ENCODE measurements at regions not wholly inside any gene's neighbourhood (a gene's known extent, or its start where the extent isn't known, plus 50 kb on each side); places are given as distances from the start of the nearest gene placed in this dataset.

- Histone ChIP-seq H3K4me1 (no peaks in the 10 kb centered on the region), H3K4me2 (no peak overlapping the region), H3K9me3 (no peaks in the 10 kb centered on the region), H3K27ac (no peak overlapping the region), H3K4me3 (no peak overlapping the region)
- FAIRE-seq (no peak), DNase-seq (ENCODE audit: low read depth in 1 of 2, low spot score in 1 of 2) (no peak), ATAC-seq (no peak)
- POLR2A ChIA-PET = no interaction called here
- TF ChIP-seq GATA3 (IDR thresholded peaks at IDR 0.05; ENCODE audit: borderline replicate concordance) (no peak), FOXS1 (CRISPR knock-in tag; IDR thresholded peaks at IDR 0.05) (no peak), CBX8 (IDR thresholded peaks at IDR 0.05) (no peak), MAX (IDR thresholded peaks at IDR 0.05) (no peak), MAFK (IDR thresholded peaks at IDR 0.05; ENCODE audit: partially characterized antibody) (no peak), ZC3H11A (IDR thresholded peaks at IDR 0.05) (no peak), FOSB (CRISPR knock-in tag; IDR thresholded peaks at IDR 0.05) (no peak), MYC (IDR thresholded peaks at IDR 0.05; ENCODE audit: borderline replicate concordance, low read length) (no peak), NPAS2 (CRISPR knock-in tag; IDR thresholded peaks at IDR 0.05; ENCODE audit: borderline replicate concordance) (no peak), CHD4 (IDR thresholded peaks at IDR 0.05; ENCODE audit: borderline replicate concordance) (no peak), JUN (IDR thresholded peaks at IDR 0.05) (no peak)
- 3% methylated on average over 2 of the region's 2 CpGs for WGBS (ENCODE audit: missing lambda C conversion rate)
- CTCF ChIA-PET = no interaction called here
Measured at GRCh38 chr4:111697176-111697942, 447.9 kb upstream of the FAM241A start.

- DNase-seq (ENCODE audit: low read depth in 1 of 2, low spot score in 1 of 2) (no peak), FAIRE-seq (no peak), ATAC-seq (no peak)
- no peak overlapping the region for H3K4me2 ChIP-seq
- no peaks in the 10 kb centered on the region for H3K4me1 ChIP-seq
- CTCF ChIA-PET = no interaction called here
- TF ChIP-seq RAD21 (conservative IDR thresholded peaks at IDR 0.05 in 1 of 2, IDR thresholded peaks at IDR 0.05 in 1 of 2) (no peak), ZFP36 (IDR thresholded peaks at IDR 0.05; ENCODE audit: borderline replicate concordance, partially characterized antibody) (no peak), RFX5 (IDR thresholded peaks at IDR 0.05) (no peak), ZNF302 (CRISPR knock-in tag; IDR thresholded peaks at IDR 0.05) (no peak), JUN (IDR thresholded peaks at IDR 0.05) (no peak)
- no peak overlapping the region for H3K4me3 ChIP-seq
- POLR2A ChIA-PET = no interaction called here
- no peaks in the 10 kb centered on the region for H3K9me3 ChIP-seq
- H3K27ac ChIP-seq = no peak overlapping the region
Measured at GRCh38 chr4:111698361-111698760, 446.9 kb upstream of the FAM241A start.

DNA sequence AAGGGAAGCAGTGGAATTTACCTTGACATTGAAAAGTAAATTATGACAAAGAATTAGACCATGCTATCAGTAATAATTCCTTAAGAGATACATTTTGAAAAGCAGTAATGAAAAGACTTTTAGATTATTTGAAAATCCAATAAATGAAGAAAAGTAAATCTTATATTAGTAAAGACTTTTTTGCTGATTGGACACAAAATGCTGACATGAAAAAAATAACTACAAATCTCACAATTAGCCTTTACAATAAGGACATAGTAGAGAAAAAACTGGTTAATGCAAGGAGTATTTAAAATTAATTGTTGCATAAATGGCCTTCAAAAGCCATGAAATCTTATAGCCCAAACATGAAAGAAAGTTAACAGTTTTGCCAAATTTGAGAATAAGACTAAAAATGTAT lies 446.1 kb upstream of the FAM241A start:
- no peak for FAIRE-seq
- no peak overlapping the region for H3K4me3 ChIP-seq
- TF ChIP-seq MAFK (IDR thresholded peaks at IDR 0.05; ENCODE audit: partially characterized antibody) = peak; percentile 73
- TF ChIP-seq ESRRA (IDR thresholded peaks at IDR 0.05; ENCODE audit: borderline replicate concordance, low read length) = no peak
- no peak for TF ChIP-seq TFCP2L1 (CRISPR knock-in tag; IDR thresholded peaks at IDR 0.05)
- TF ChIP-seq RAD21 (conservative IDR thresholded peaks at IDR 0.05 in 1 of 2, IDR thresholded peaks at IDR 0.05 in 1 of 2) = no peak
- no peak for TF ChIP-seq EHMT2 (IDR thresholded peaks at IDR 0.05; ENCODE audit: low read depth)
- no peak for TF ChIP-seq TP53 (CRISPR knock-in tag; IDR thresholded peaks at IDR 0.05)
- TF ChIP-seq, protein P1, sequence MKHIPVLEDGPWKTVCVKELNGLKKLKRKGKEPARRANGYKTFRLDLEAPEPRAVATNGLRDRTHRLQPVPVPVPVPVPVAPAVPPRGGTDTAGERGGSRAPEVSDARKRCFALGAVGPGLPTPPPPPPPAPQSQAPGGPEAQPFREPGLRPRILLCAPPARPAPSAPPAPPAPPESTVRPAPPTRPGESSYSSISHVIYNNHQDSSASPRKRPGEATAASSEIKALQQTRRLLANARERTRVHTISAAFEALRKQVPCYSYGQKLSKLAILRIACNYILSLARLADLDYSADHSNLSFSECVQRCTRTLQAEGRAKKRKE (CRISPR knock-in tag; IDR thresholded peaks at IDR 0.05; ENCODE audit: low read depth) = no peak
- no peak for TF ChIP-seq FOSL2 (IDR thresholded peaks at IDR 0.05)
- no peak for TF ChIP-seq FOSL2 (CRISPR knock-in tag; IDR thresholded peaks at IDR 0.05)
- TF ChIP-seq HES2 (IDR thresholded peaks at IDR 0.05) = no peak
- no peak overlapping the region for H3K4me2 ChIP-seq
- no peak overlapping the region for H3K27ac ChIP-seq
- no peaks in the 10 kb centered on the region for H3K4me1 ChIP-seq
- no peak for DNase-seq (ENCODE audit: low read depth in 1 of 2, low spot score in 1 of 2)
- no peaks in the 10 kb centered on the region for H3K9me3 ChIP-seq
- POLR2A ChIA-PET = no interaction called here
- ATAC-seq = no peak
- CTCF ChIA-PET = no interaction called here
